GM15510 (cell line): ENCODE measurements at regions not wholly inside any gene's neighbourhood (a gene's known extent, or its start where the extent isn't known, plus 50 kb on each side); places are given as distances from the start of the nearest gene placed in this dataset.

Experiments
- POLR2A ChIP-seq: IDR thresholded peaks from 3 replicates; pipeline ENCODE4 v1.6.1; 2011; ENCODE audit warnings: borderline replicate concordance; ENCODE audit not compliant: insufficient read length; ENCODE audit errors: extremely low read depth

- no peak for TF ChIP-seq POLR2A
These were observed 365.4 kb upstream of the DUSP10 start for GRCh38 chr1:222107267-222107666.

DNA sequence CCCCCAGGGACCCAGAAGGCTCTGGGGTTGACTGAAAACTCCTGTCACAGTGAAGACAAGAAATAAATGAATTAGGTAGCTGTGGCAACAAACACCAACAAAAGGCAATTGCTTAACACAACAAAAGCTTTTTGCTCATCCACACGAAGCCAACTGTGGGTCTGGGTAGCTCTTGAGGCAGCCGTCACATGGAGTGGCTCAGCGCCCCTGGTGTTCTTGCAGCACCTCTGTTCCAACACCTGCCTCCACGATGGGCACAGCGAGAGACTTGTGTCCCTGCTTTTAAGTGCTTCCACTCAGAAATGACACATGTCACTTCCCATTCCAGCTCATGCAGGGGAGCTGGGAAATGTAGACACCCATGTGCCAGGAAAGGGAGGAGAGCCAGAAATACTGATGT, 364.5 kb upstream of the DUSP10 start:
- no peak for TF ChIP-seq POLR2A

DNA sequence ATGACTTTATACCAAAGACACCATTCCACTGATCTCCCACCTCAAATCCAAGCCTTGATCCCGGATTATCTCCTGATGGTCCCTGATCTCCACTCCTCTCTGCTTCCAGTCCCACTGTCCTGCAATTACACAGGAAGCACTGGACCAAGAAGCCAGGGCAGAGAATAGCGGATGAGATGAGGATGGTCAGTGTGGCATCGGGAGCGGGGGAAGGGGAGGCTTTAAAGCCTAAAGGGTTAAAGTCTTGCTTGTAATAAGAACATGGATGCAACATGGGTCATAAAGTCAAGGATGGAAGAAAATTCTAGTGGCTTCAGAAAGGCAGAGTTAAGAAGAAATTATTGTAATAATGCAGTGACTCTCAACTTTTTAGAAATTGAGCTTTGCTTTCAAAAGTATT, 364.0 kb upstream of the DUSP10 start:
- TF ChIP-seq POLR2A, result no peak

GRCh38 chr1:222105393-222105737, 363.5 kb upstream of the DUSP10 start:
- TF ChIP-seq POLR2A, result no peak

DNA sequence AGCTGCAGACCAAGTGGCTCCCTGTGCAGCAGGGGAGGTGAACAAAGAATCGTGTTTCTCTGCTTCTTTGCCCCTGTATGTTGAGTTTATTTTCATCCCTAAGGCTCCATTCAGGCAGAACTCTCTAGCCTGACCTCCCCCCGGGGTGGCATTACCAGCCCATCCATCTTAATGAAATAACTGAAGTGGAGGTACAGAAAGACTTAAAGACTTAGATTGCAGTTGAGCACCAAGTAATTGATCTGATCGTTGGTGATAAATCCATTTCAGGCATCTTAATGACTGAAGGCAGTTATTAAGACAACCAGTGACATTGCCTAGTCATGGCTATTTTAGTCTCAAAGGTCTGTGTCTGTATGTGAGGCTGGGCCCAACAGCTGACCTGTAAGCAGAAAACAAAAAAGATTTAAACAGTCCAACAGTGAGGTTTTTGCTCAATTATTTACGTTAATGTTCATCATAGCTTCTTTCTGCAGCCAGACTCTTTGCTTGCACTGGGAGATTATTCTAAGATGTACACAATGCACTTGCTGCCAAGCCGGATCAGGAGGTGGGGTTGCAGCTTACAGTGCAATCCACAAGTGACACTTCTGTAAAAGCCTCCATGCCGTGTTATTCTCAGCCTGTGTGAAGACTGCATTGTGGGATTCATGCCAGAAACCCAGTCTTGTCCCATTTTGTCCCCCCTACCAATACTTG, 363.0 kb upstream of the DUSP10 start:
- TF ChIP-seq POLR2A, result no peak

GRCh38 chr1:222104097-222104496, 362.2 kb upstream of the DUSP10 start:
- no peak for TF ChIP-seq POLR2A

DNA sequence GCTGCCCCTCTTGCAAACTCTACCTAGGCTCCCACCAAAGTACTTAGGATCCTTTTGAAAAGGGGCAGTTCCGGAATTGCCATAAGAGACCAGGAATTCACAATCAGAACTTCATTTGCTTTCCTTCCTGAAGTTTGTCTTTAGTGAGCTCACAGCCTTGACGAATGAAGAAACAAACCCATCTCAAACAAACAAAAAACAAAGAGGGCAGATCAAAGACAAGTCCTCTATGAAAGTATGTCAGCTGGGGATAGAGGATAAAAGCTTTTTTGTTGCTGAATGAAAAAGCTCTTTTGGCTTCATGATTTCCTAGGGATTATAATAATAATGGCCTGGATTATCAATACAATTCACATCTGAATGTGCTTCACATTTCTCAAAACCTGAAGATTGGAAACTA, 357.9 kb upstream of the DUSP10 start:
- TF ChIP-seq POLR2A, result no peak

DNA sequence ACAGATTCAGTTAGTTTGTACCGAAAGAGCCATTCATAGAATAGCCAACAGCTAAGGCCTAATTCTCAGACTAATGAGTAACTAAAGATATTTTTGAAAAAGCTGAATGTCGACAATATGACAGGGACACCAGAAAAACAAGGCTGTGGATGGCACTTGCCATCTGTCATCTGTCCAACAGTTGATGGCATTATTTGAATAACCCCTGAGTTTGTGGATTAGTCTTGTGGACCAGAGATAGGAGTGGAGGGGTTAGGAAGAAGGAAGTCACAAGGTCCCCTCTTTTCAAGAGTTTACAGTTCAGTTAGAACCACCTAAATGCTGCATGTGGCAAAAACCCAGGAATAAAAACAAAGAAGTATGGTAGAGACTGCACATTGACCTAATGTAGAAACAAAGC, 356.5 kb upstream of the DUSP10 start:
- no peak for TF ChIP-seq POLR2A

- no peak for TF ChIP-seq POLR2A
These were observed 355.7 kb upstream of the DUSP10 start for GRCh38 chr1:222097588-222097987.

- TF ChIP-seq POLR2A, result no peak
These were observed 355.0 kb upstream of the DUSP10 start for GRCh38 chr1:222096883-222097282.

DNA sequence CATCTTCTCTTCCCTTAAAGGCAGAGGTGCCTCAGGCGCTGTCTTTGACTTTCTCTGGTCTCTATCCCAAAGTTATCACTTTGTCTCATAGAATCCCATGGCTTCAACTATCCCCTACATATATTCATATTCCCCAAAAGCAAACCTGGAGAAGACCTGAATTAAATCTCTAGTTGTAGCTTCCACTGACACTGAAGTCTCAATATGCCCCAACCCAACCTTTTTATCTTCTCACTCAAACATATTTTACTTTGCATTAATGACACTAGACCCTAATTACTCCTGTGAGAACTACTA, 354.5 kb upstream of the DUSP10 start:
- TF ChIP-seq POLR2A, result no peak

GRCh38 chr1:222095606-222096475, 354.0 kb upstream of the DUSP10 start:
- TF ChIP-seq POLR2A, result no peak

GRCh38 chr1:222093518-222093917, 351.6 kb upstream of the DUSP10 start:
- no peak for TF ChIP-seq POLR2A

DNA sequence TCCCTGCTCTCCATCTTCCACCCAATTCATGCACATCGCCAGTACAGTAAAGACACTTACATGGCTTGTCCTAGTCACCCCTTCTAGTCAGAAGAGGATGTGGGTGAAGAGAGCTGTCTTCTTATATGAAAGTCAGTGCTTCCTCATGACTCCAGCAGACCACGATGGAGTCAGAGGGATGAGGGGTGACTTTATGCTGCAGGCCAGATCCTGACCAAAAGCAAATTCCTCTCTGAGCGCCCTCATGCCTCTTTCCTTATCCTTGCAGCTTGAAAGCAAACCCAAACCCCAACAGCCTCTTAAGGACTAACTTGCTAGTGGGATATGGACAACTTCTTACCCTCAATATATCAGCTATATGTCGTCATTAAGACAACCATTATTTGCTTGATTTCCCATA, 348.2 kb upstream of the DUSP10 start:
- TF ChIP-seq POLR2A, result no peak

DNA sequence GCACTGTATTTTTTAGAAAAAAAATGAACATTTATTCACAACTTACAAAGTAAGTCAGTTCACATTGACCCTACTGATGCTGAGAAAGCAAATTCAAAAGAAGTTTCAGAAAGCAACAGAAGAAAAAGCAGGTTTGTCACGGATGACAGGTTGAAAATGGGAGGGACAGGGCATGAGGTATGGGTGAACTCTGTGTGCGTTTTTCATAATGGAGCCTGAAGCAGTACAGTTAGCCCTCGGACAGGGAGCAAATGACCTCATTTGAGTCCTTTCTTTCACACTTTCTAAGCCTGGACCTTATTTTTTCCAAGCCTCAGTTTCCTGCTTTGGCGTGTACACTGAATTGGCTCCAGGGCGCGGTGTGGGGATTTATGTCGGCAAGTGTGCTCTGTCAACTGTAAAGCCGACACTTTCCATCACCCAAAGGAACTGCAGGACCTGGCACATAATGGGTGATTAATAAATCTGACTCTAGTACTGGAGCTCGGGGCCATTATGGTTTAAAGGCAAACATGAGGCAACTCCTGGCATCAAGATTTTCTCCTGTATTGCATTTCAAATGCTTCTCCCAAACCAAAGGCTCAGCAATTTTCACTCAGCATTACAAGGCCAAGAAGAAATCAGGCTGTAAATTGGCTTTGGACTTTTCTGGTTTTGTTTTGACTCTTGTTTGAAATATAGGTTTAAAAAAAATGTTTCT, 345.5 kb upstream of the DUSP10 start:
- TF ChIP-seq POLR2A, result no peak

GRCh38 chr1:222084996-222085395, 343.1 kb upstream of the DUSP10 start:
- no peak for TF ChIP-seq POLR2A
